Tibial nerve (tissue), 4 donors: ENCODE measurements at regions not wholly inside any gene's neighbourhood (a gene's known extent, or its start where the extent isn't known, plus 50 kb on each side); places are given as distances from the start of the nearest gene placed in this dataset.

Experiments used
- DNase-seq, 2 donors: peaks; one replicate each; pipeline ENCODE4 v3.0.0-alpha.2; 2019; ENCODE audit warnings: low spot score in 2 of 2
- H3K27ac ChIP-seq, 4 donors: fragments of 200-600 bp; sonication (generic) in 3 of 4; one replicate each; pipeline ENCODE4 v1.5.1; 2017 to 2019; ENCODE audit warnings: mild to moderate bottlenecking in 1 of 4
- H3K27me3 ChIP-seq, 2 donors: fragments of 200-600 bp; sonication (generic) in 1 of 2; one replicate each; pipeline versions ENCODE4 v1.5.1 to v1.6.0; 2017 to 2019
- H3K36me3 ChIP-seq, 3 donors: fragments of 200-600 bp; sonication (generic); one replicate each; pipeline ENCODE4 v1.5.1; 2018 to 2019
- H3K4me1 ChIP-seq, 4 donors: fragments of 200-600 bp; sonication (generic) in 3 of 4; one replicate each; pipeline ENCODE4 v1.5.1; 2017 to 2019
- H3K4me3 ChIP-seq, 4 donors: fragments of 200-600 bp; sonication (generic) in 3 of 4; one replicate each; pipeline ENCODE4 v1.5.1; 2017 to 2019; ENCODE audit warnings: mild to moderate bottlenecking in 1 of 4, moderate library complexity in 1 of 4
- H3K9me3 ChIP-seq, 4 donors: fragments of 200-600 bp; sonication (generic) in 3 of 4; one replicate each; pipeline ENCODE4 v1.5.1; 2017 to 2019
- CTCF ChIP-seq, 5 experiments: fragments of 200-600 bp in 3 of 5; fragments of 450-650 bp in 2 of 5; sonication (generic) in 3 of 5; IDR thresholded peaks; one replicate each; pipeline ENCODE4 v1.5.1; 2016 to 2019; ENCODE audit warnings: antibody characterized with exemption in 5 of 5, mild to moderate bottlenecking in 3 of 5, moderate library complexity in 2 of 5
- EP300 ChIP-seq, 2 donors: sonication (generic); formaldehyde crosslinking; IDR thresholded peaks; one replicate each; pipeline ENCODE4 v1.6.1; 2017; ENCODE audit warnings: antibody characterized with exemption in 2 of 2, mild to moderate bottlenecking in 1 of 2
- POLR2A ChIP-seq, 2 donors: fragments of 450-650 bp; IDR thresholded peaks; one replicate each; pipeline ENCODE4 v1.6.1; 2017; ENCODE audit warnings: antibody characterized with exemption in 2 of 2, mild to moderate bottlenecking in 2 of 2, moderate library complexity in 2 of 2
- WGBS, 2 donors: methylation state at CpG; one replicate each; pipeline ENCODE4 v1.1.5; 2018; 5-methylcytosine and 5-hydroxymethylcytosine counted together

- no peaks in the 10 kb centered on the region for H3K4me1 ChIP-seq
- no peaks in the 10 kb centered on the region for H3K9me3 ChIP-seq
- DNase-seq = no peak
- H3K27me3 ChIP-seq = no peaks in the 10 kb centered on the region
- WGBS, 2 donors = 63 to 68% methylated on average over 4 of the region's 4 CpGs
- no peak for TF ChIP-seq POLR2A (IDR thresholded peaks at IDR 0.05)
- no peak for TF ChIP-seq EP300 (IDR thresholded peaks at IDR 0.05)
- TF ChIP-seq CTCF (IDR thresholded peaks at IDR 0.05) = no peak
- H3K27ac ChIP-seq = no peak overlapping the region
- H3K36me3 ChIP-seq = no peaks in the 10 kb centered on the region
- no peak overlapping the region for H3K4me3 ChIP-seq
Measured at GRCh38 chr20:20955892-20956291, 150.3 kb downstream of the LINC00237 start.

- Histone ChIP-seq H3K36me3 (no peaks in the 10 kb centered on the region), H3K9me3 (no peaks in the 10 kb centered on the region), H3K27ac (no peak overlapping the region), H3K4me1 (no peaks in the 10 kb centered on the region), H3K27me3 (no peaks in the 10 kb centered on the region), H3K4me3 (no peak overlapping the region)
- no peak for DNase-seq
- TF ChIP-seq CTCF (IDR thresholded peaks at IDR 0.05) (no peak), EP300 (IDR thresholded peaks at IDR 0.05) (no peak), POLR2A (IDR thresholded peaks at IDR 0.05) (no peak)
- 58 to 70% methylated on average over 11 of the region's 11 CpGs for WGBS, 2 donors
Measured at GRCh38 chr20:20953738-20954618, 152.2 kb downstream of the LINC00237 start.

- H3K27ac ChIP-seq = no peak overlapping the region
- H3K4me3 ChIP-seq = no peak overlapping the region
- TF ChIP-seq POLR2A (IDR thresholded peaks at IDR 0.05) (no peak), EP300 (IDR thresholded peaks at IDR 0.05) (no peak), CTCF (IDR thresholded peaks at IDR 0.05) (no peak)
- DNase-seq = no peak
- peaks cover 0 to 12% (median 0%) of the 10 kb centered on the region in 4 donors for H3K9me3 ChIP-seq
- no peaks in the 10 kb centered on the region for H3K27me3 ChIP-seq
- H3K4me1 ChIP-seq = no peaks in the 10 kb centered on the region
- WGBS, 2 donors = 91 to 96% methylated on average over 2 of the region's 2 CpGs
- H3K36me3 ChIP-seq = no peaks in the 10 kb centered on the region
Measured at GRCh38 chr20:20950620-20951019, 155.5 kb downstream of the LINC00237 start.

DNA sequence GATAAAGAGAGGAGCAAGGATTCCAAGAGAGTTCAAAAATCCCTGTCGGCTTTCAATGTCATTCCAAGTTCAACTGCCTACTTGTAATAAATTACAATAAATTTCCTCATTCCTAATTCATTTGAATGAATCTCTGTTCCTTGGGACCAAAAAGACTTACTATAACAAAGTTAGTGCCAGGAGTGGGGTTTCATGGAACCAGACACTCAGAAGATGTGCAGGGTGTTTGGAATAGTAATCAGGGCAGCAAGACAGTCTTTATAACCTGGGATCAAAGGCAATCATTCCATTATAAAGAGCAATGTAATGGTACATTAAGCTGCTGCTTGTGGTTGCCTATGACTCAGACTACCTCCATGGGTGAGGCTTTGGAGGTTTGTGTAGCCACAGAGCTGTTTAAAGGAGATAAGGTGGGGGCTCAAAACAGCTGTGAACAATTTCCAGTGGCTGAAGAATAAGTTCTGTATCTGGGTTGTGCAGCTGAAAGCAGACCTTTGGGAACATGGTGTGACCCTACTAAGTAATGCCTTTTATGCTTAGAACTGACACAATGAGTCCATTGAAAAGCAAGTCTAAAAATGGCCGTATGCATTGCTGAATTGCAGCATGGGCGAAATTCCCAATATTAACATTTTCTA is 159.9 kb downstream of the LINC00237 start:
- Histone ChIP-seq H3K27me3 (no peaks in the 10 kb centered on the region), H3K9me3 (peaks cover 0 to 23% (median 0%) of the 10 kb centered on the region in 4 donors), H3K36me3 (no peaks in the 10 kb centered on the region), H3K27ac (no peak overlapping the region), H3K4me1 (no peaks in the 10 kb centered on the region), H3K4me3 (no peak overlapping the region)
- TF ChIP-seq POLR2A (IDR thresholded peaks at IDR 0.05) (no peak), EP300 (IDR thresholded peaks at IDR 0.05) (no peak), CTCF (IDR thresholded peaks at IDR 0.05) (no peak)
- no peak for DNase-seq
- 32 to 50% methylated on average over 3 of the region's 3 CpGs for whole genome bisulfite sequencing, 2 donors

DNA sequence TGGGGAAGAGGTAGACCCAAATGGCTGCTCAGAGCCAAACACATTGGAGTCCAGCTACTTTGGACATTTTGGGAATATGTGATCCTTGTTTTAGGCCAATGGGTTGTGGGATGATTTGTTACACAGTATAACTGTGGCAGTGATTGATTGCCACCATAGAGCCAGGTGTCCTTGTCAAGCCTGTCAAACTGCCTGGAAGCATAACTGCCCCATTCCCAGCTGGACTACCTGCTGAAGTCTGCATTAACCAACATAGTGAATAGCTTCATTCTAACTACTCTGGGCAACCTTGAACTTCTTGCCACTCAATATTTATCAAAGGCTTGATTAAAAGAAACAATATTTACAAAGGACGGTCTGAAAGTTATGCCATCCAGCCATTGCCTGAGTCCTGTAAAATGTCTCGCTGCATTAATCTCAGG is 164.7 kb downstream of the LINC00237 start:
- TF ChIP-seq EP300 (IDR thresholded peaks at IDR 0.05) (no peak), POLR2A (IDR thresholded peaks at IDR 0.05) (no peak), CTCF (IDR thresholded peaks at IDR 0.05) (no peak)
- Histone ChIP-seq H3K9me3 (peaks cover 0 to 19% (median 0%) of the 10 kb centered on the region in 4 donors), H3K27ac (no peak overlapping the region), H3K36me3 (no peaks in the 10 kb centered on the region), H3K4me1 (no peaks in the 10 kb centered on the region), H3K4me3 (no peak overlapping the region), H3K27me3 (no peaks in the 10 kb centered on the region)
- no peak for DNase-seq
- 89 to 90% methylated on average over 2 of the region's 2 CpGs for WGBS, 2 donors
